ENCODE measurements at regions not wholly inside any gene's neighbourhood (a gene's known extent, or its start where the extent isn't known, plus 50 kb on each side); places are given as distances from the start of the nearest gene placed in this dataset.

DNA sequence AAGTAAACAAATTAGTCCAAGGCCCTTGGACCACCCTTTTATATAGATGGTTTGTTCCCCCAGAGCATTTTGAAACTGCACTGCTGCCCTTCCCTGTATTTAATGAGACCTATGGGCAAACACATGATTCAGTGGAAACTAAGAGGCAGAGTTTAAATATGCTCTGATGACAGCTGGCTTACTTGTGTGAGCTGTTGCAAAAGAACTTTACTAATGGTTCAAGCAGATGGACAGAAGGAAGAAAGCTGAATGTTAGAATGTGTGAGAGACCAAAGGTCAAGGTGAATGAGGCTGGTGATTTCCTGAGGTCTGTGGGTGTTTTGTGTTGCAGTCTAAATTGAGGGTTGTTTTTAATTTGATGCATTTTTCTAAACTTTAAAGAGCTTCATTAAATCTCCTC is 123.0 kb upstream of the CEP162 start (continued):
- TF ChIP-seq HOMEZ (CRISPR knock-in tag; IDR thresholded peaks at IDR 0.05) (no peak), E2F3 (CRISPR knock-in tag; IDR thresholded peaks at IDR 0.05) (no peak)

DNA sequence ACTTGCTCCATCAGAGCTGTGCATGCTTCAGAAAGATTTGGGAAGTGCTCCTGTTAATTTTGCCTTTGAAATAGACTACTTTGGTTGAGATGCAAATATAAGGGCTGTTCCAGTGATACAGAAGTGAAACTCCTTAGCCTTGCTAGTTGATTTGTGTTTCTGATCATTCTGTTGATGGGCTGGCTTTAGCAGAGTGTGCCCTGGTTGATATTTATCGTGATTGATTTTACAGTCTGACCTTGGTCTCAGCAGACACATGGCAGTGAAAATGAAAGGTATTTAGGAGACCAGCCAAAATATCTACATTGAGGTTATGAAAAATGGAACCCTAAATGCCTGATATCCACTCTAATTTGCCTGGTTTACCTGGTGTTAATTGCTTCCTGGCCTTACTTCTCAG is 122.1 kb upstream of the CEP162 start:
- H3K79me2 ChIP-seq (ENCODE audit: control insufficient read depth, insufficient read depth, low read length): no peaks in the 10 kb centered on the region
- ChIA-PET CTCF (ENCODE audit: low intra/inter-chr PET ratio) (no interaction called here), POLR2A (no interaction called here)
- intact Hi-C loops (cut with micrococcal nuclease) (no loop called here), in situ Hi-C loops (cut with MboI) (no loop called here)
- no peaks in the 10 kb centered on the region for H3K9me1 ChIP-seq (ENCODE audit: control insufficient read depth, insufficient read depth, low read length)
- no peak overlapping the region for H2AFZ ChIP-seq (ENCODE audit: low read depth, low read length)
- no TSS peak for BruUV-seq (replicated peaks)
- no peak overlapping the region for H3K4me3 ChIP-seq
- no peak for FAIRE-seq
- no peak for TF ChIP-seq SREBF2 (CRISPR knock-in tag; IDR thresholded peaks at IDR 0.05)
- no peak for TF ChIP-seq SMARCB1 (IDR thresholded peaks at IDR 0.05; ENCODE audit: insufficient read length, low read depth)
- TF ChIP-seq TAF1 (IDR thresholded peaks at IDR 0.05; ENCODE audit: control insufficient read depth, extremely low read depth, insufficient read depth, low read length, severe bottlenecking): no peak
- TF ChIP-seq NRF1 (conservative IDR thresholded peaks at IDR 0.05 in 1 of 2, IDR thresholded peaks at IDR 0.05 in 1 of 2): no peak
- TF ChIP-seq MAFK (IDR thresholded peaks at IDR 0.05; ENCODE audit: low read length): no peak
- TF ChIP-seq PRPF4 (IDR thresholded peaks at IDR 0.05; ENCODE audit: insufficient read depth, low read depth, low read length, poor library complexity, severe bottlenecking): no peak
- no peak for TF ChIP-seq POLR2A (conservative IDR thresholded peaks at IDR 0.05)
- no peak for TF ChIP-seq TGIF2 (CRISPR knock-in tag; IDR thresholded peaks at IDR 0.05)
- no peaks in the 10 kb centered on the region for H3K36me3 ChIP-seq (ENCODE audit: control insufficient read depth, insufficient read depth, low read length)
- no peak overlapping the region for H3K27ac ChIP-seq (ENCODE audit: extremely low read depth, low read depth, low read length)
- H3K27me3 ChIP-seq (ENCODE audit: control insufficient read depth in 2 of 2, insufficient read depth in 2 of 2, low read length in 2 of 2): no peaks in the 10 kb centered on the region
- no peaks in the 10 kb centered on the region for H4K20me1 ChIP-seq (replicated peaks; ENCODE audit: control insufficient read depth, insufficient read depth, low read length)
- WGBS (ENCODE audit: insufficient coverage, low coverage, missing lambda C conversion rate): 0% methylated on average over 1 of the region's 1 CpG
- no peak overlapping the region for H3K9ac ChIP-seq (ENCODE audit: insufficient read depth in 1 of 2, low read depth in 2 of 2, low read length in 2 of 2)
- H3K4me2 ChIP-seq (ENCODE audit: insufficient read depth, low read length): no peak overlapping the region
- no peaks in the 10 kb centered on the region for H3K9me3 ChIP-seq (replicated peaks; ENCODE audit: control insufficient read depth, insufficient read depth, low read depth, low read length)
- H3K4me1 ChIP-seq (replicated peaks in 1 of 2; ENCODE audit: control insufficient read depth in 2 of 2, insufficient read depth in 2 of 2, low read length in 2 of 2): no peaks in the 10 kb centered on the region
- DNase-seq (ENCODE audit: extremely low read depth in 1 of 4, low spot score in 3 of 4): no peak
- no peak for ATAC-seq

Measured in K562 (cell line).